HG02981 (cell line): ENCODE measurements at regions not wholly inside any gene's neighbourhood (a gene's known extent, or its start where the extent isn't known, plus 50 kb on each side); places are given as distances from the start of the nearest gene placed in this dataset.

Experiments
- ATAC-seq: cut with Tn5 transposase; IDR thresholded peaks from one replicate; pipeline ENCODE4 v1.9.1; 2021; ENCODE audit warnings: mild to moderate bottlenecking, moderate library complexity; ENCODE audit not compliant: unreplicated experiment

DNA sequence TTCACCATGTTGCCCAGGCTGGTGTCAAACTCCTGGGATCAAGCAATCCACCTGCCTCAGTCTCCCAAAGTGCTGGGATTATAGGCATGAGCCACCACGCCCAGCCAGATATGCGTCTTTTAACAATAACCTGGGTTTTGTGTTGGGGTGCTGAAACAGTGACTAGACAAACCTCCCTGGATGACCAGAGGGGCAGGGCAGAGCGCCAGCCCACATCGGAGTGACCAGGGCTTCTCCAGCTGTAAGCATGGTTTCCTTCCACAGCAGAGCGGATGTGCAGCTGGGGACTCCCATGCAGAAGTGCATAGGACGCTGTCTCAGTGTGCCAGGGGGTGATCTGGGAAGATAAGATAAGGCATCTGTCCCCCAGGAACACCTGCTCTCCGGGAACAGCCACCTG is 244.9 kb downstream of the IRX2 start:
- ATAC-seq = no peak

DNA sequence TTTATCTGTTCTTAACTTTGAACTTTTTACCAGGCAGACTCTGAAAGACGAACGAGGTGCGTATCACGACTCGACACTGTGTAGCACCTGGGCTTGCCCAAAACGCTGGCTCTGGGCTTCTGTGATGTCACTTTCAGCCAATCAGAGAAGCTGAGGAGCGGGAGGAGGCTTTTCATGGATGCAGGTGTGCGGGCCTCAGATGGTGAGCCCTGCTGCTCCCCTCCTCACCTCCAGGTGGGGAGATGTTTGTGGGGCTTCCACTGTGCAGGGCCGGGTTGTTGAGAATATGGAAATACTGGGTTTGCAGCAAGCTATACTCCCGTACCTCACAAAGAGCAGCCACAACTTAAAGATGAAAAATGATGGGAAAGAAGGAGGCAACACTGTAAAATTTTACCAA is 246.3 kb downstream of the IRX2 start:
- no peak for ATAC-seq

DNA sequence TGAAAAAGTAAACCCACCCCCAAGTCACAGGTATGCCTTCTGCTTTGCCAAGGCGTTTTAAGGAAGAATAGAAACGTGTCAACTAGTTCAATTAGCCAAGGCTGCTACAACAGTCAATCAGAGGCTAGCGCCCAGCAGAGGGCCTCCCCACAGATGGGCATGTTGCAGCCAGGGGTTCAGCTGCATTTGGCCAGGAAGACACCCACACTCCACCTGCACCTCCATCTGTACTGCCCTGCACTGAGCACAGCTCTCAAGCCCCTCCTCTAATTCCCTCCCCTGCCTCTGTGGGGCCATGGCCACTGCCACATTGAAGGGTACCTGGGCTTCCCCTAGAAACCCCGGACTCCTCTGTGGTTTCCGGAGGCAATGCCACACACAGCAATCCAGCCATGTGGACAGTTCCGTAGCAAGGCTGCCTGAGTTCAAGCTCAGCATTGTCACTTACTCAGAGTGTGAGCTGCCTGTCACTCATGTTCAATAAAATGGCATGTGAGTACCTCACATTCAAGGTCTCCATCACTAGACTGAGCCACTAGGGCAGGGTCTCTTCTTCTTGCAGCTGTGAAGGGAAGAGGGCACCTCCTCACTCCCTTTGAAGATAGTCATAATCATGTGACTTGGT is 248.4 kb downstream of the IRX2 start:
- ATAC-seq = no peak

GRCh38 chr5:2499917-2500316 is 251.6 kb downstream of the IRX2 start:
- ATAC-seq = no peak

- ATAC-seq = no peak
Measured at GRCh38 chr5:2496891-2497290, 254.6 kb downstream of the IRX2 start.

GRCh38 chr5:2496126-2496525 is 255.4 kb downstream of the IRX2 start:
- no peak for ATAC-seq

DNA sequence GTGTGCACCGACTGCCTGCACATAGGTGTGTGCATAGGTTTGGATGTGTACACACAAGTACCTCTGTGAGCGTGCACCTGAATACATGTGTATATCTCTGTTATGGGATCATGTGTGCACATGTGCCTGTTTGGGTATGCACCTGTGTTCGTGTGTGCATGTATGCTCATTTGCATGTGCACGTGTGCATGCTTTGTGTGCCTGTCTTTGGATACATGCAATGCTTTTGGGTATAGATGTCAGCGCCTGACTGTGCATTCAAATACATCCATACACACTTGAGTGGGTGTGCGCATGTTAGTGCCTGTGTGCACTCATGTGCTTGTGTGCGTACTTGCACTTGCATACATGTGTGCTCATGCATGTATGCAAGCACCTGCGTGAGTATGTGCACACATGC is 258.1 kb downstream of the IRX2 start:
- no peak for ATAC-seq

DNA sequence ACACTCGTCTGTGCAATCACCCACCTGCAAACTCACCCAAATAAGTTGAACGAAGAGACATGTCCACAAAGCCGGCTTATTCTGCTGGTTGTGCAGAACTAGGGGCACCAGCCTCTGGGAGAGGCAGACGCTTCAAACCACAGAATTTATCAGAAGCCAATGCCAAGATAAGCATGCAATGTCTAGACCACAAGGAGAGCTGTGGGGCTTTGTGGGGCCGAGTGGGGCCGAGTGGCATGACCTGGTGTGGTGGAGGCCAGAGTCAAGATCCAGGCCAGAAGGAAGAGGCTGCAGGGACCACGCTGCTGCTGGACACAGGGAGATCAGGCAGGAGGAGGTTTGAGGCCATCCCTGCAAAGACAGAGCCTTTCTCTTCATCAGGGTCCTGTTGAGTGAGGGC is 259.0 kb downstream of the IRX2 start:
- no peak for ATAC-seq

- ATAC-seq = no peak
Measured at GRCh38 chr5:2491846-2492245, 259.6 kb downstream of the IRX2 start.

GRCh38 chr5:2489306-2489705 is 262.2 kb downstream of the IRX2 start:
- no peak for ATAC-seq

- ATAC-seq = no peak
Measured at GRCh38 chr5:2488593-2488992, 262.9 kb downstream of the IRX2 start.

DNA sequence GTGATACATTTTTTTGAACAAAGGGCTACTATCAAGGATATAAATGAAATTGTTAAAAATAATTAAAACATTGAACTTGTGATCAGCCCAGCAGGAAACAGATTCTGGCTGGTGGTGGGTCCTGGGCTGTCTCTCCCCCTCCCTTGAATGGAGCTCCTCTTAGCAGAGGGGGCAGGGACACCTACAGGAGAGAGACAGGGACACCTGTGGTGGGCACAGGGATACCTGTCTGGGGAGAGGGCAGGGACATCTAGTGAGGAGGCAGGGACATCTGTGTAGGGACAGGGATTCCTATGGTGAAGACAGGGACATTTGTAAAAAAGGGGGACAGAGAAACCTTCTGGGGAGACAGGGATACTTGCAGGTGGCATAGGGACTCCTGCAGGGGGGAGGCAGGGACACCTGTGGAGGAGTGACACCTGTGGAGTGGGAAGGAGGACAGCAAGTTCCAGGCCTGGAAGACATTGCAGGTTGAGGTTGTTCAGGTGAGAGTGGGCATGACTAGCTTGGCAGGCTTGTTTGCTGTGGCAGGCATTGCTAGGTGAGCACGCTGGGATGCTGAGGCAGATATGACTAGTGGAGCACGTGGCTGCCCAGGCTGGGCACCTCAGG is 264.2 kb downstream of the IRX2 start:
- ATAC-seq = no peak

GRCh38 chr5:2486373-2486772 is 265.1 kb downstream of the IRX2 start:
- no peak for ATAC-seq

GRCh38 chr5:2482778-2483177 is 268.7 kb downstream of the IRX2 start:
- ATAC-seq = no peak

- no peak for ATAC-seq
Measured at GRCh38 chr5:2480871-2481270, 270.6 kb downstream of the IRX2 start.

- no peak for ATAC-seq
Measured at GRCh38 chr5:2475902-2476301, 275.6 kb downstream of the IRX2 start.

- ATAC-seq = no peak
Measured at GRCh38 chr5:2472670-2473069, 278.8 kb downstream of the IRX2 start.

DNA sequence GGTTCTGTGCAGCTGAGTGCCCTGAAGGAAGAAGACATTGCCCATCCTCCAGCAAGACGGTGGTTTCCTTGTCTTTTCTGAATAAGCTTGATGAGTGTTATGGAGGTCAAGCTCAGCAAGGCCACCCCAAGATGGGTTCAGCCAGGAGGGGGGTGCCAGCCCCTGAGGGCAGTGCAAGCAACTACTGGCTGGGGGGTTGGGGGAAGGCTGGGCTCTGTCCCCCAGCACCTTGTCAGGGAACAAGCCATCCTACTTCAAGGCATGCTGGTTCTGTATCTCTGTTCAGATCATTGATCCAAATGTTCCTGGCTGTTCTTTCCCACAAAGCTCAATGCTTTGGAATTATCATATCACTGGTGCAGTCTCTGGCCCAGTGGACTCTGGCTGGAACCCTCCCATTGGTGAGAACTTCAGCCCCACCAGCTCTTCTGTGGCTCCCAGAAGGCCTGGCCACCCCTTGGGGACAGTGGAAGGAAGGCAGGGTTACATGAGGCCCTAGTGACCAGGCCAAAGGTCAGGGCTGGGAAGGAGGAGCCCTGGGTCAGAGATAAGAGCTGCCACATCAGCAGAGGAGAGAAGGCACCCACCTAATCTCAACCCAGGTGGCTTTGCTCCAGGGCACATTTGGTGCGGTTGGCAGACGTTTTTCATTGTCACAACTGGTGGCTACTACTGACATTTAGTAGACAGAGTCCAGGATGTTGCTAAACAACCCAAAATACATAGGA is 280.2 kb downstream of the IRX2 start:
- ATAC-seq = no peak

- no peak for ATAC-seq
Measured at GRCh38 chr5:2466966-2467365, 284.5 kb downstream of the IRX2 start.

DNA sequence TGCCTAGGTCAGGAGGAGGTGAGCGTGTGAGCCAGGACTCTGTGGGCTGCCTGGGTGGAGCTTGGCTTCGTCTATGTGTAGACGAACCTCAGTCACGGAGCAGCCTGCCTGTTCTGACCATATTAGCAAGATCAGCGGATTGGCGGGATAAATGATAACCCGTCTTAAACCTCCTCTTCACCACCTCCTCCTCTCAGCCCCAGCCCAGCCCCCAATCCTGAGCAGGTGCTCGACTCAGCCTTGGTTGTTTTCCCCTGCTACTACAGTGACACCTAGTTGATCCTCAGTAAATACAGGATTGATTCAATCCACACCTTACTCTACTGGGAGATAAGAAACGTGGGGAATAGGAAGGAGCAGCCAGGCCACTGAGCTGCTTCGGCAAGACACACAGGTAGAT is 286.1 kb downstream of the IRX2 start:
- no peak for ATAC-seq

DNA sequence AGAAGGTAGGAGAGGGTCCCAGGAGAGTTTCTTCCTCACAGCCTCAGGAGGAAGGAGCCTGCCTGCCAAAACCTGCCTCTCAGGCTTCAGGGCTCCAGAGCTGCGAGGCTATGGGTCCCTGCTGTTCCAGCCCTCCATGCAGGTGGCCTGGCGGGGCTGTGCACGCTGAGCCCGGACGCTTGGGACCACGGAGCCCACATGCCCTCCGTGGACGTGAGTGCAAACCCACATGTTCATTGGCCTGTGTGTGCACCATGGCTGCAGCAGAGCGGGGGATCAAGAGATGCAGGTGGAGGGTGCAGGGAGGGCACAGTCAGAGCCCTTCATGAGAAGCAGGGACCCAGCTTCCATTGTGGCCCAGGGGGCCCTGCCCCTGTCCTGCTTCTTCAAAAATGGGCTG is 287.3 kb downstream of the IRX2 start:
- no peak for ATAC-seq
